AG04449 (cell line): ENCODE measurements at regions not wholly inside any gene's neighbourhood (a gene's known extent, or its start where the extent isn't known, plus 50 kb on each side); places are given as distances from the start of the nearest gene placed in this dataset.

ENCODE experiments used
- CTCF ChIA-PET: fragments of 350-600 bp; formaldehyde crosslinking; extraction: SDS; loops from one replicate; lab custom pipeline; 2021; ENCODE audit warnings: antibody characterized with exemption; lab: Yijun Ruan, JAX
- POLR2A ChIA-PET: fragments of 400-600, 350-600 bp; formaldehyde crosslinking; extraction: SDS; loops from one replicate; lab custom pipeline; 2020; ENCODE audit warnings: antibody characterized with exemption, inconsistent platforms; lab: Yijun Ruan, JAX
- DNase-seq: peaks from one replicate; pipeline ENCODE4 v3.0.0-alpha.2; 2010; ENCODE audit warnings: low read depth, low spot score
- H3K4me3 ChIP-seq: 2 replicates; pipeline ENCODE4 v1.5.1; 2011; ENCODE audit warnings: low read depth, mild to moderate bottlenecking, control low read depth, low read length
- CTCF ChIP-seq: IDR thresholded peaks from one replicate; pipeline ENCODE4 v1.5.1; 2011; ENCODE audit warnings: mild to moderate bottlenecking, moderate library complexity, low read length, control low read depth, inconsistent platforms; ENCODE audit not compliant: insufficient read depth; ENCODE audit errors: missing control alignments

- no peak for DNase-seq
- ChIA-PET CTCF (no interaction called here), POLR2A (no interaction called here)
- TF ChIP-seq CTCF, result no peak
- H3K4me3 ChIP-seq, result no peak overlapping the region
Observed at GRCh38 chr12:114241973-114242434, 163.9 kb downstream of the TBX5 start.

- H3K4me3 ChIP-seq, result no peak overlapping the region
- CTCF ChIA-PET, result no interaction called here
- DNase-seq, result no peak
- no peak for TF ChIP-seq CTCF
- POLR2A ChIA-PET, result no interaction called here
Observed at GRCh38 chr12:114240288-114240687, 165.7 kb downstream of the TBX5 start.

GRCh38 chr12:114238808-114239207, 167.1 kb downstream of the TBX5 start:
- DNase-seq, result no peak
- ChIA-PET CTCF (no interaction called here), POLR2A (interaction anchor here (0.6 kb wide), 1 partner anchor 190 kb away, joined by 3 read pairs; no protein-coding TSS in a partner anchor)
- H3K4me3 ChIP-seq, result no peak overlapping the region
- TF ChIP-seq CTCF, result no peak

GRCh38 chr12:114237230-114237629, 168.7 kb downstream of the TBX5 start:
- ChIA-PET CTCF (no interaction called here), POLR2A (no interaction called here)
- TF ChIP-seq CTCF, result no peak
- no peak for DNase-seq
- H3K4me3 ChIP-seq, result no peak overlapping the region

- TF ChIP-seq CTCF, result no peak
- no peak overlapping the region for H3K4me3 ChIP-seq
- ChIA-PET POLR2A (no interaction called here), CTCF (no interaction called here)
- DNase-seq, result no peak
Observed at GRCh38 chr12:114232187-114232586, 173.8 kb downstream of the TBX5 start.

GRCh38 chr12:114229150-114229549, 176.8 kb downstream of the TBX5 start:
- POLR2A ChIA-PET, result no interaction called here
- CTCF ChIA-PET, result no interaction called here
- DNase-seq, result no peak
- no peak overlapping the region for H3K4me3 ChIP-seq
- no peak for TF ChIP-seq CTCF
